ENCODE measurements at regions not wholly inside any gene's neighbourhood (a gene's known extent, or its start where the extent isn't known, plus 50 kb on each side); places are given as distances from the start of the nearest gene placed in this dataset.
"Not testable (repeated sequence)": the region's sequence is repeated elsewhere in the genome, so short reads cannot be mapped to it uniquely, and the experiment has no call there.

DNA sequence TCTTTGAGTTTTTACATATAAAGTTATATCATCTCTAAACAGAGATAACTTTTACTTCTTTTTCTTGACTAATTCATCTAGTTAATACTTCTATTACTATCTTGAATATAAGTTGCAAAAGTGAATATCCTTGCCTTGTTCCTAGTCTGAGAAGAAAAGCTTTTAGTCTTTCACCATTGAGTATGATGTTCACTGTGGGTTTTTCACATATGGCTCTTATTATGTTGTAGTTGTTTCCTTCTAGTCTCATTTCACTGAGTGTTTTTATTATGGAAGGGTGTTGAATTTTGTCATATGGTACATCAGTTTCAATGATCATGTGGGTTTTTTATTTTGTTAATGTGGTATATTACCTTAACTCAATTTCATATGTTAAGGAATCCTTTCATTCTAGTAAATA lies 488.3 kb downstream of the COL12A1 start:
- POLR2A ChIA-PET (ENCODE audit: low non-redundant PET), result no interaction called here
- TF ChIP-seq, protein P1, sequence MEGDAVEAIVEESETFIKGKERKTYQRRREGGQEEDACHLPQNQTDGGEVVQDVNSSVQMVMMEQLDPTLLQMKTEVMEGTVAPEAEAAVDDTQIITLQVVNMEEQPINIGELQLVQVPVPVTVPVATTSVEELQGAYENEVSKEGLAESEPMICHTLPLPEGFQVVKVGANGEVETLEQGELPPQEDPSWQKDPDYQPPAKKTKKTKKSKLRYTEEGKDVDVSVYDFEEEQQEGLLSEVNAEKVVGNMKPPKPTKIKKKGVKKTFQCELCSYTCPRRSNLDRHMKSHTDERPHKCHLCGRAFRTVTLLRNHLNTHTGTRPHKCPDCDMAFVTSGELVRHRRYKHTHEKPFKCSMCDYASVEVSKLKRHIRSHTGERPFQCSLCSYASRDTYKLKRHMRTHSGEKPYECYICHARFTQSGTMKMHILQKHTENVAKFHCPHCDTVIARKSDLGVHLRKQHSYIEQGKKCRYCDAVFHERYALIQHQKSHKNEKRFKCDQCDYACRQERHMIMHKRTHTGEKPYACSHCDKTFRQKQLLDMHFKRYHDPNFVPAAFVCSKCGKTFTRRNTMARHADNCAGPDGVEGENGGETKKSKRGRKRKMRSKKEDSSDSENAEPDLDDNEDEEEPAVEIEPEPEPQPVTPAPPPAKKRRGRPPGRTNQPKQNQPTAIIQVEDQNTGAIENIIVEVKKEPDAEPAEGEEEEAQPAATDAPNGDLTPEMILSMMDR (conservative IDR thresholded peaks at IDR 0.05; ENCODE audit: low read depth), result no peak
- CTCF ChIA-PET, result interaction anchor here (0.7 kb wide), 1 partner anchor 801 kb away, joined by 3 read pairs; no protein-coding TSS in a partner anchor
- no peak for DNase-seq (ENCODE audit: low spot score)
- no peak overlapping the region for H3K27ac ChIP-seq

- no peak overlapping the region for H3K27ac ChIP-seq
- DNase-seq (ENCODE audit: low spot score), result peak; percentile 24
- POLR2A ChIA-PET (ENCODE audit: low non-redundant PET), result no interaction called here
- CTCF ChIA-PET, result no interaction called here
- TF ChIP-seq, protein P1 (conservative IDR thresholded peaks at IDR 0.05; ENCODE audit: low read depth), result no peak
Measured at GRCh38 chr6:74715355-74716085, 490.3 kb downstream of the COL12A1 start.

GRCh38 chr6:74713941-74714340 lies 491.9 kb downstream of the COL12A1 start:
- H3K27ac ChIP-seq, result no peak overlapping the region
- ChIA-PET CTCF (interaction anchor here (0.6 kb wide), 1 partner anchor 8 kb away, joined by 3 read pairs; no protein-coding TSS in a partner anchor), POLR2A (ENCODE audit: low non-redundant PET) (no interaction called here)
- DNase-seq (ENCODE audit: low spot score), result no peak
- TF ChIP-seq, protein P1 (conservative IDR thresholded peaks at IDR 0.05; ENCODE audit: low read depth), result no peak

- ChIA-PET POLR2A (ENCODE audit: low non-redundant PET) (no interaction called here), CTCF (interaction anchor here (0.6 kb wide), 1 partner anchor 8 kb away, joined by 3 read pairs; no protein-coding TSS in a partner anchor)
- TF ChIP-seq, protein P1 (conservative IDR thresholded peaks at IDR 0.05; ENCODE audit: low read depth), result no peak
- no peak for DNase-seq (ENCODE audit: low spot score)
- H3K27ac ChIP-seq, result no peak overlapping the region
Measured at GRCh38 chr6:74705451-74705850, 500.4 kb downstream of the COL12A1 start.

GRCh38 chr6:74704540-74704939 lies 501.3 kb downstream of the COL12A1 start:
- H3K27ac ChIP-seq; DNase-seq (ENCODE audit: low spot score); POLR2A ChIA-PET (ENCODE audit: low non-redundant PET); CTCF ChIA-PET: not testable (repeated sequence)

DNA sequence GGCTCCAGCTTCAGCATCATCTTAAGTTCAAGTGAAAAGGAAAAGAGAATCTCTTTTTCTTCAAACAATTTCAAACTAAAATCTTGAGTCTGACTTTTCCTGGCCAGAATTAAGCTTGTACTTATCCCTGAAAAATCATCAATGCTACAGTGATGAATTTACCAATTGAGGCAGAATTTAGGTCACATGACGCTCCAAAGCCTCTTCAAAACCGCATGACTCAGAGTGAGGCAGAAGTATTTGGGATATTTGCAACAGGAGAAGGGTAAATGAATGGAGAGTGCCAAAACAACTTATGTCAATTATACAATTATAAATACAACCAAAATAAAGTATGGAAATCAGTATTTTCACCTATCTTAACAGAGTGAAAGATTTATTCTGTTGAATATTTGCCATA lies 515.5 kb downstream of the COL12A1 start:
- ChIA-PET CTCF (interaction anchor here (0.5 kb wide), 1 partner anchor 1193 kb away, joined by 4 read pairs; no protein-coding TSS in a partner anchor), POLR2A (ENCODE audit: low non-redundant PET) (no interaction called here)
- TF ChIP-seq, protein P1 (conservative IDR thresholded peaks at IDR 0.05; ENCODE audit: low read depth), result no peak
- no peak for DNase-seq (ENCODE audit: low spot score)
- H3K27ac ChIP-seq, result no peak overlapping the region

DNA sequence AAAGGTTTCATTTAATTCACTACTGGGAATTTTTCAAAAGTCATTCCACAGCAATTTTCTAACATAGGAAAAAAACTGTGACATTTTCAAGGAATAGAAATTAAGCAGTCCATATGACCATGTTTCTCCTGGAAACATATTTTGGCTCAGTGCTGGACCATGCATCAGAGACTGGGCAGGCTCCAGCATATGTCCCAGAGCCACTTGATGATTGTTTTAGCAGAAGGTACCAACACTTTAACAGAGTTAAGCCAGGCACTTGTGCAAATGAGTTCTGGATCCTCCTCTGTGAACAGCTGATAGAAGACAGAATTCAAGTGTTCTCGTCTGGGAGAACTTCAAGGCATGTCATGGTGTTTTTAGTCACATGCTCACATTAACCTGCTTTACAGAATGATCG lies 516.3 kb downstream of the COL12A1 start:
- no peak for DNase-seq (ENCODE audit: low spot score)
- POLR2A ChIA-PET (ENCODE audit: low non-redundant PET), result no interaction called here
- CTCF ChIA-PET, result no interaction called here

More for the DNA sequence above, 516.3 kb downstream of the COL12A1 start:
- TF ChIP-seq, protein P1 (conservative IDR thresholded peaks at IDR 0.05; ENCODE audit: low read depth), result no peak
- no peak overlapping the region for H3K27ac ChIP-seq
